ENCODE measurements at regions not wholly inside any gene's neighbourhood (a gene's known extent, or its start where the extent isn't known, plus 50 kb on each side); places are given as distances from the start of the nearest gene placed in this dataset.
A peak's percentile ranks its signal among the peaks of the same experiment; 100 is the strongest.
"Not testable (repeated sequence)": the region's sequence is repeated elsewhere in the genome, so short reads cannot be mapped to it uniquely, and the experiment has no call there.

DNA sequence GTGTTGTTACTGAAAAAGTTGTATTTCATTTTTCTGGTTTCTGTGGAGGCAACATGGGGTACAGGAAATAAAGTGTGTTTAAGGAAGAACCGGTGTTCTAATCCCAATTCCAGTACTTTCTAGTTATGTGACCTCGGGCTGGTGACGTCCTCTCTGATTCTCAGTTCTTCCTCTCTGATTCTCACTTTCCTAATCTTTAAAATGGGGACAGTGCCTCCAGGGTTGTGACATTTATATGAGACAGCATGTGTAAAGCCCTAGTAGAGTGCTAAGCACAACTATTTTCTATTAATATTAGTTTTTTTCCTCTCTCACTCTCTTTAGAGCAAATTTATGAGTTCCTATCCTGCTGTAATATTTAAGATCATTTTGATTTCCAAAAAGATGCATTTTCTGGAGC, 50.9 kb upstream of the PTPDC1 start:
- no peak for DNase-seq (ENCODE audit: low spot score)

DNA sequence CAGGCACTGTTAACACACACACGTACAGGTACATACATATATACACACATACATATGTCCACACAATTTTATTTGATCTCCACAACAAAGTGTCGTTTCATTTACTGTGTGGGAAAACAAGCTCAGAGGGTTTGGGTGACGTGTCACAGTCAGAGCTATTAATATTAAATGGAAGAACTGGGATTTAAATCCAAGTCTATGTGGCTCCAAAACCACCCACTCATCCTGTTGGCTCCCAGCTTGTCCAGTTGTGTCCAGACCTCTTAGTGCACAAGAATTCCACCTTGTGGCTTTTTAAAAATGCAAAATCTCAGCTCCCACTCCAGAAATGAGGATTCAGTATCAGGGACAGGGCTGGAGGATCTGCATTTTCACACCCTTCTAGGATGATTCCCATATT, 52.3 kb upstream of the PTPDC1 start:
- DNase-seq (ENCODE audit: low spot score) = no peak

DNA sequence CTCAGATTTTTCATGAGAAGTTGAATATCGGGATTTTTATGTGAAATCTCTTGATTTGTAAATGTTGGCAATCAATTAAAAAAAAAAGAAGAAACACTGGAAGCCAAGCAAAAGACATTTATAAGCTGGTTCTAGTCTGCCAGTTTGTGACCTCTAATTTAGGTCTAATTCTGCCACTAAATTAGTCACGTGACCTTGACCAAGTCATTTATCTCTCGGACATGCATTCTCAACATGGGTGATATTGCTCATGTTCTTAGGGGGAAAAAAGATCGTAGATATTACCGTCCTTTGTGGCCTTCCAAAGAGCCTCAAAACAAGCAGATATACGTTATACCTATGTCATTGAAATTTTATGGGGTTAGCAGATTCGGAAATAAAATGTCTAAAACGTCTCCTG, 52.9 kb upstream of the PTPDC1 start:
- DNase-seq (ENCODE audit: low spot score) = no peak

DNA sequence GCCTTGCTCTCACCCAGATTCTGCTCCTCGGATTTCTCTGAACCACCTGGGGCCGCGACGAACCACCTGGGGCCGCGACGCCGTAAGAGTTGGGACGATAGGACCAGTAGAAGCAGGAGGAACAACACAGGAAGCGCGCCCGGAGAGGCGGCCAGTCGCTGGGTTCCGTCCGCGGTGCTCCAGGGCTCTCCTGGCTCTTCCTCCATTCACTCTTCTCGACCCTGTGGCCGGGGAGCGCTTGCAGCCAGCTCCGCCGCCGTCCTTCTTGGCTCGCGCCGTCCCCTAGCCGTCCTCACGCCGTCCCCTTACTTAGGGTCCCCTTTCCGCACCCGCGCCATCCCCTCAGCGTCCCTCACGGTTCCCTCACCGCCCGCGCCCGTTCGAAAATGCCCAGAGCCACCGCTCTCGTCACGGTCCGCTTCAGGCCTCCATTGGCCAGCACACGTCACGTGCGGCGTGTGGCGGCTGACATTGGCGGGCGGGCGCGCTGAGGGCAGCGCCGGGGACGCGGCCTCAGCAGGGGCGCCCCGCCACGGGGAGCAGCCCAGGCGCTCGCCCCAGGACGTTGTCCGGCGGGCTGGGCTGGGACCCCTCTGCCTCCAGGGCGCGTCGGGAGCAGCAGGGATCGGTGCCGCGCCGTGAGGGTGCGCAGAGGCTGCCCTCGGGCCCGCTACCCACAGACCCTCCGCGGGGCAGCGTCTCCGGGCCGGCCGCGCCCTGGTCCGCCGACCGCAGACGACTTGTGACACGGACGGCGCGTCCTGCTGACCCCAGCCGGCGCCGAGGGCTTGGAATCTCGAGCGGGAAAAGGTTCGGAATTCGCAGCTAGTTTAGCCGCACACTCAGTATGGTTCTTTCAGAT, 53.7 kb upstream of the PTPDC1 start:
- DNase-seq (ENCODE audit: low spot score) = peak; percentile 89

DNA sequence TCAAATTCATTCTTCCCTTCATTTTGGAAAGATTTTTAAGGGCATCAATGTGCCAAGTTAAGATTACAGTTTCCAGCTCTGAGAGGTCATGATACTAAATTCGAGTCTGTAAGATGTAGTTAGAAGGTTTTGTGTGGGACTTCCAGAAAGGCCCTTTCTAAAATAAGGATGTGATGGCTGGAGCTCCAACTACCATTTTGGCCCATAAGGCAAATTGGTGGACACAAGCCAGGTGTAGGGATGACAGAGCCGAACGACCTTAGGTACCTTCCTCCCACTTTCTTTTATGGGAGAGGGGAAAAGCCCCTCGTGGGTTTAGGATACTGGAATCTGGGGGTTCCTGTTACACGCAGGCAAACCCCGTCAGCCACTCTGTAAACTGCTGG, 54.3 kb upstream of the PTPDC1 start:
- DNase-seq (ENCODE audit: low spot score) = no peak

DNA sequence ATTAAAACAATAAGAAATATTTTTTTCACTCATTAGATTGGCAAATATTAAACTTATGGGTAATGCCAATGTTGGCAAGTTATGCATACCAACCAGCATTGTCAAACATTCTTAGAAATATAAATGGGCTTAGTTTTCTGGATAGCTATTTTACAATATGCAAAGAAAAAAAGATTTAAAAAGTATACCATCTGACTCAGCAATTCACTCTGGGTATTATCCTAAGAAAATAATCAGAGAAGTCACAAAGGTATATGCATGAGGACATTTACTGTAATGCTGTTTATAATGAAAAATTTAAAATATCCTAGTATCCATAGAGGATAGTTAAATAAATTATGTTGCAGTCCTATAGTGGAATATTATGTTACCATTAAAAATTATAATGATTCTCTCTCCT, 57.4 kb upstream of the PTPDC1 start:
- DNase-seq (ENCODE audit: low spot score) = no peak

DNA sequence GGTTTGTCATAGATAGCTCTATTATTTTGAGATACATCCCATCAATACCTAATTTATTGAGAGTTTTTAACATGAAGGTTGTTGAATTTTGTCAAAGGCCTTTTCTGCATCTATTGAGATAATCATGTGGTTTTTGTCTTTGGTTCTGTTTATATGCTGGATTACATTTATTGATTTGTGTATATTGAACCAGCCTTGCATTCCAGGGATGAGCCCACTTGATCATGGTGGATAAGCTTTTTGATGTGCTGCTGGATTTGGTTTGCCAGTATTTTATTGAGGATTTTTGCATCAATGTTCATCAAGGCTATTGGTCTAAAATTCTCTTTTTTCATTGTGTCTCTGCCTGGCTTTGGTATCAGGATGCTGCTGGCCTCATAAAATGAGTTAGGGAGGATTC, 61.8 kb upstream of the PTPDC1 start:
- not testable (repeated sequence) for DNase-seq (ENCODE audit: low spot score)

DNA sequence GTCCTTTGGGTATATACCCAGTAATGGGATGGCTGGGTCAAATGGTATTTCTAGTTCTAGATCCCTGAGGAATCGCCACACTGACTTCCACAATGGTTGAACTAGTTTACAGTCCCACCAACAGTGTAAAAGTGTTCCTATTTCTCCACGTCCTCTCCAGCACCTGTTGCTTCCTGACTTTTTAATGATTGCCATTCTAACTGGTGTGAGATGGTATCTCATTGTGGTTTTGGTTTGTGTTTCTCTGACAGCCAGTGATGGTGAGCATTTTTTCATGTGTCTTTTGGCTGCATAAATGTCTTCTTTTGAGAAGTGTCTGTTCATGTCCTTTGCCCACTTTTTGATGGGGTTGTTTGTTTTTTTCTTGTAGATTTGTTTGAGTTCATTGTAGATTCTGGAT, 63.4 kb upstream of the PTPDC1 start:
- DNase-seq (ENCODE audit: low spot score) = not testable (repeated sequence)

DNA sequence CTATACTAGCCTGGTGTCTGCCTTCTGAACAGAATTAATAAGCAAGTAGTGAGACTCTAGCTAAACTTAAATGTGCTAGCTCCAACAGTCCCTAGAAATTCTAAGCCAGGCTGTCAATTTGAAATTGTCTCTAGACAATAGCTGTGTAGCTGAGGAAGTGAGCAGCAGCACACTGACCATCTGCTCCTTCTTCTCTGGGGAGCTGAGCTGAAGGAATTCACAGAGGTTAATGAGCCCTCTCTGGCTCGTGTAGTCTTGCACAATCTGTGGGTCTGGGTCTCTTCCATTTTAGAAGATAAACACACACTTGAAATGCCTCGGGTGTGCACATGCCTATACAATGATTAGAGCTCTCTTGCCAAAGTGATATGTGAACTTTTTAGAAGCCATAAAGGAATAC, 63.5 kb upstream of the BARX1 start:
- no peak for DNase-seq (ENCODE audit: low spot score)

DNA sequence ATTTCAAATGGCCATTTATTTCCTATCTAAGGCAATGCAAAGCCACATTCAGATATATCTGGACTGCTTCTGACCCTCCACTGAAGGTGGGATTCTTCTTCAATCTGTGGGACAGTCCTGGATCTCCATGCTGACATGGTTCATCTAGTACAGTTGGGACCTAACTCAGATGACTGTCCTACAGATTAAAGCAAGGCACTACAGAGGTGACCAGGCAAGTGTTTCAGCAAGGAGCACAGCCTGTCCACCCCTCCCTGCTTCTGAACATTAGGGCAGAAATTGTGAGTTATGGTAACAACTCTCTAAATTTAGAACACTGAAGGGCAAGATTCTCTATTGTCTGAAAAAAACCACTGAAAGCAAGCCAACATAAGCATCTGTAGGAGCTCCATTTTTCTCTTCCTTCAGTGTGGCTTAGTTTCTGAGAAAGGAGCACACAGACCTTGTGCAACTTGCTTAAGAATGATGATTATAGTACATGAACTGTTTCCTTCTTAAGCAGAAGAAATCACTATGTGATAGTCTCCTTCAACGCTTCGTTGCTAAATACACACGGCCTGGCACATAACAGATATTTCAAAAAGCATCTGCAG, 62.9 kb upstream of the BARX1 start:
- DNase-seq (ENCODE audit: low spot score) = no peak

DNA sequence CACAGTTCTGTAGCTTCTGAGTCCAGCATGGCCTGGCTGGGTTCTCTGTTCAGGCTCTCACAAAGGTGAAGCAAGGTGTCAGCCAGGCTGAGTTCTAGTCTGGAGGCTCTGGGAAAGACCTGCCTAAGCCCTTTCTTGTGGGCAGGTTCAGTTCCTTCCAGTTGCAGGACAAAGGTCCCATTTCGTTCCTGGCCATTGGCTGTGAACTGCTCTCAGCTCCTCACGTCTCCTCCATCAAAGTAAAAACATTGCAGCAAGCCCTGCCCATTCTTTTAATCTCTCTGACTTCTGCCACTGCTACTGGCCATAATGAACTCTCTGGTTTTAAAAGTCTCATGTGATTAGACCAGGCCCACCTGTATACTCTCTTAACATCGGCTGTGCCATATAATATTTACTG, 61.6 kb upstream of the BARX1 start:
- DNase-seq (ENCODE audit: low spot score) = no peak

DNA sequence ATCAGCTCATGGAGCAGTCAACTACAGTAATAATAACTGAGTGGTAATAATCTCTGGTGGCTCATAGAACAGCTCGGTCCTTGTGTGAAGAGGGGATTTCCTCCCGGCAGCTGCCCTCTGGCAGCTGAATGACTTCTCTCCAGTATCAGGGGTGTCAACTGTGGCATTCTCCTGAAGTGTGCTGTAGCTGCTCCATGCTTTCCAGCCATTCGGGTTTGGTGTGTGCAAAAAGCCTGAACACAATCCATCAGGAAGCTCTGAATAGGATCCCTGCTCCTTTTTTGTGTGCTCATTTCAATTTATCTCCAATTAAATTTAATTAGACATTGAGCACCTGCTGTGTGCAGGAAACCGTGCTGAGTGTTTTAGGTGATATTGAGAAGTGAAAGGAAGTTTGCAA, 59.8 kb upstream of the BARX1 start:
- DNase-seq (ENCODE audit: low spot score) = no peak

DNA sequence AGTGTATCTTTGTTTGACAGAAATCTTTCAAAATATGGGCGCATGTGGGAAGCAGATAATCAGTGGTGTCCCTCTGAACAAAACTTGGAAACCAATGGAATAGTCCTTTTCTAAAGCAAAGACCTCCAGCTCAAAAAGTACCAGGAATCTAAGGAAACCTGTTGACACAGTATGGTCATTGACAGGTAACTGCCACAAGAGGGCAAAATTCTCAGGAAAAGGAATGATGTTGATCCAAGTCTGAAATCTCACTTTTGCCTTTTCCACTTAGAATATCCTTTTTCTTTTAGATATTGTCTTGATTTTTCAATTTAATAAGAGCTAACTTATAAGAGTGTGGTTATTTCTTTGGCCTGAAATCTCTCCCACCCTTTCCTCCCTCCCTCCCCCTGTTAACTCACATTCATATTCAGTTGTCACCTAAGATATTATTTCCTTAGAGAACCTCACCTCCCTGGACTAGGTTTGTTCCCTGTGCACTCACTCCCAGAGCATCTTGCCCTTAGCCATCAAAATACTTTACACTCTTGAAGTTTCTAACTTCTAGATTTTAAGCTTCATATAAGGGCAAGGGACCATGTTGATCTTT, 59.0 kb upstream of the BARX1 start:
- peak; percentile 32 for DNase-seq (ENCODE audit: low spot score)

DNA sequence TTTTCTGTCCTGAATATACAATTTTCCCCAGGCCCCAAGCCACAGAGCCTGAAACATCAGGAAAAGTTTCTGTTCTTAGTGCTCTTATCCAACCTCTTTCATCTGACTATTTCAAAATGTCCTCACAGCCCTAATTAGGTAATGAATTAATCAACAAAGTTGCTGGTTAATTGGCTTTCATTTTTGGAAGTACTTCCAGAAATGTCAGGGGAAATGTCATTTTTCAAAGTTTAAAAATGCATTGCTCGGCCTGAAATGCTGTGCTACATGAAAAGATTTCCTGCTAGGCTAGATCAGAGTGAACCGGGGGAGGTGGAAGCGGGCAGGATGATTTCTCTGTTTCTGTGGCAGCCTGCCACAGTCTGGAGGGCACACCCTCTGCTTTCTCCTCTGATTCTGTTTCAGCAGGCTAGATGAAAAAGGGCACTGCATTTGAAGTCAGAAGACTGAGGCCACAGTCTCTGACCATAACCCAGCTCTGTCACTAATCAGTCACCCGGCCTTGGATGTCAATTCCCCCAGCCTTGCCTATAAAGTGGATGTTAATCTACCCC, 55.9 kb upstream of the BARX1 start:
- DNase-seq (ENCODE audit: low spot score) = no peak

DNA sequence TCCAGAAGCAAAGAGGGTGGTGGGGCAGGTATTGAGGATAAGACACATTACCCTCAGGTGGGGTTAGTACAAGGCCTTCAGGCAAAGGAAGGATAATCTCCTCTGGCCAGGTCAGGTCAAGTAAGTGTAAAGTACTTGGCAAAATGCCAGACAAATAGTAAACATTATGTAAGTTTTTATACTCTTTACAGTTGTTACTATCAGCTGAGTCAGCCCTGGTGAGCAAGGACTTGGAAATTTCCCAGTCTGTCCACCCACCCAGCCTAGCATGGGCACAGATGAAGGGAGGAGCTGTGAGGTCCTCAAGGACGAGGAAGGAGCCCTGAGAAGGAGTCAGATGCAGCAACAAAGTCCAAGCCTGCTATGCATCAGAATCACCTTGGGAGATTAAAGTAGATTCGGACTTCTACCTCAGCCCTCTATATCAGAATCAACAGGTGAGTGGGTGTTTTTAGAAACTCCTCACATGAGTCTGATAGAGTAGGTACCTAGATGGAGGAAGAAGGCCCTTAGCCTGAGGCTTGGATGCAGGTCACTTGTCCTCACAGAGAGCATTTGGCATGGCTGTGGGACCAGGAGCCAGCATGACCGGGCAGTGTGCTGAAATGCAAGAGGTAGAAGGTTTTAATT, 50.2 kb upstream of the BARX1 start:
- no peak for DNase-seq (ENCODE audit: low spot score)
